ENCODE measurements at regions not wholly inside any gene's neighbourhood (a gene's known extent, or its start where the extent isn't known, plus 50 kb on each side); places are given as distances from the start of the nearest gene placed in this dataset.

DNA sequence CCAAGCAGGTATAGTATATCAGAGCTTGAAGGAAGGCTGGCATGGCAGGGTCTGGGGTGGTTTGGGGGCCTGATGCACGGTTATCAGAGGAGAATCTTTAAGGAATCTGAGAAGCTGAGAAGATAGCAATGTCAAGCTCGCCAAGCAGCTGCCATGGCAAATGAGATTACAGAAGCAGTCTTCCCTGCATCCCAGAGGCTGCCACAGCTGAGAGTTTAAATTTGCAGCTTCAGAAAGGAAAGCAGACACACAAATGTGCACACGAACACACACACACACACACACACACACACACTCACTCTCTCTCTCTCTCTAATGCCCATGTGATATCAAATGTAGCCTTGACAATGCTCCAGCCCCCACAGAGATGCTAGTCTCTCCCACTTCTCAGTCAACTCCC lies 79.0 kb upstream of the TNC start:
- TF ChIP-seq, protein P1, sequence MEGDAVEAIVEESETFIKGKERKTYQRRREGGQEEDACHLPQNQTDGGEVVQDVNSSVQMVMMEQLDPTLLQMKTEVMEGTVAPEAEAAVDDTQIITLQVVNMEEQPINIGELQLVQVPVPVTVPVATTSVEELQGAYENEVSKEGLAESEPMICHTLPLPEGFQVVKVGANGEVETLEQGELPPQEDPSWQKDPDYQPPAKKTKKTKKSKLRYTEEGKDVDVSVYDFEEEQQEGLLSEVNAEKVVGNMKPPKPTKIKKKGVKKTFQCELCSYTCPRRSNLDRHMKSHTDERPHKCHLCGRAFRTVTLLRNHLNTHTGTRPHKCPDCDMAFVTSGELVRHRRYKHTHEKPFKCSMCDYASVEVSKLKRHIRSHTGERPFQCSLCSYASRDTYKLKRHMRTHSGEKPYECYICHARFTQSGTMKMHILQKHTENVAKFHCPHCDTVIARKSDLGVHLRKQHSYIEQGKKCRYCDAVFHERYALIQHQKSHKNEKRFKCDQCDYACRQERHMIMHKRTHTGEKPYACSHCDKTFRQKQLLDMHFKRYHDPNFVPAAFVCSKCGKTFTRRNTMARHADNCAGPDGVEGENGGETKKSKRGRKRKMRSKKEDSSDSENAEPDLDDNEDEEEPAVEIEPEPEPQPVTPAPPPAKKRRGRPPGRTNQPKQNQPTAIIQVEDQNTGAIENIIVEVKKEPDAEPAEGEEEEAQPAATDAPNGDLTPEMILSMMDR (IDR thresholded peaks at IDR 0.05; ENCODE audit: control insufficient read depth, insufficient read depth, low read depth, low read length, missing control alignments) = no peak
- DNase-seq (ENCODE audit: low read depth) = no peak
- no peak overlapping the region for H3K4me3 ChIP-seq (ENCODE audit: control insufficient read depth, low read depth, low read length)

DNA sequence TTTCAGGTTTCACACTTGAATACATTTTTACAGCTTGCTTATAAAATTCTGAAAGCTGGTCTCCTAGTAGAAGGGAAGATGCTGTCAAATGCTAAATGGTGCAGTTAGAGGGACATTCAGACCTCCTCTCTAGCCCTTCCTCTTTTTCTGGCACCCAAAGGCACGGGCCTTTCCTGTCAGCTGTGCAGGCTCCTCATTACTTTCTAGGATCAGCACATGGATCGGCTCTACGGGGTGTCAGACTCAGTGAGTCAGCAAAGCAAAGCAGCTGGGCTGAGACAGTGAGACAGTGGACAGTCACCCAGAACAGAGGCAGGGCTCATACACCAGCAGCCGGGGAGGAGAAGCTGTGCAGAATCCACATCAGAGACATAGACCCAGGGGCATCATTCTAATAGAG lies 80.0 kb upstream of the TNC start:
- H3K4me3 ChIP-seq (ENCODE audit: control insufficient read depth, low read depth, low read length) = no peak overlapping the region
- no peak for DNase-seq (ENCODE audit: low read depth)
- TF ChIP-seq, protein P1 (IDR thresholded peaks at IDR 0.05; ENCODE audit: control insufficient read depth, insufficient read depth, low read depth, low read length, missing control alignments) = no peak

DNA sequence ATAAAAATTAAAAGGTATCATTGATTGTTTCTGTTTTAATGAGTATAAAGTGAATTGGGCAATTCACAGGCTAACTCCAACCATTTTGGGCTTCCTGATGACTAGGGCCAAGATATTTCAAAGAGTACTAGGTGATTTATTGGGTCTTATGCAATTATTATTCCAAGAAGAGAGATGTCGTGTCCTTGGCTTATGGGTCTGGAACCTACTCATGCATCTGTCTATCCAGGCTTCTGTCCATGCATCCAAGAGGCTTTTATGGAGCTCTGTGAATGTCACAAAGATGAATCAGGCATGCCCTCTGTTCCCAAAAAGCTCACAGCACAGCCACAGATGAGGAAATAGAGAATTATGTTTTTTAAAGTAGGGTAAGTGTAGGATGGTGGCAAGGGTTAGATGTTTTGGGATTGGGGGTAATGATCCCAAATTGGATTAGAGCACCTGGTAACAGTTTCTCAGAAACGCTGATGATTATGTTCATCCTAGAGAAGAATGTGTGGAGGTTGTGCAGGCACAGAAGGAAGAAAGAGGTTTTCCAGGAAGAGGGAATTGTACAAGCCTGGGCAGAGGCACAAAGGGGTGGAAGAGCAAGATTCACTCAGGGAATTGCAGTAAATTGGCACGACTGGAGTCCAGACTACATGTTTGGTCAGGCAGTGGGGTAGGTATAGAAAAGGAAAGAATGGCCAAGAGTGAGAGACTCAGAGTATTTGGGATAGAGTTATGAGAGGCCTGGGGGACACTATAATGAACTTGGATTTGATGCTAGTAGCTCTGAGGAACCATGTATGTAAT lies 83.0 kb upstream of the TNC start:
- TF ChIP-seq, protein P1 (IDR thresholded peaks at IDR 0.05; ENCODE audit: control insufficient read depth, insufficient read depth, low read depth, low read length, missing control alignments) = no peak
- H3K4me3 ChIP-seq (ENCODE audit: control insufficient read depth, low read depth, low read length) = no peak overlapping the region
- peak; percentile 86 for DNase-seq (ENCODE audit: low read depth)

DNA sequence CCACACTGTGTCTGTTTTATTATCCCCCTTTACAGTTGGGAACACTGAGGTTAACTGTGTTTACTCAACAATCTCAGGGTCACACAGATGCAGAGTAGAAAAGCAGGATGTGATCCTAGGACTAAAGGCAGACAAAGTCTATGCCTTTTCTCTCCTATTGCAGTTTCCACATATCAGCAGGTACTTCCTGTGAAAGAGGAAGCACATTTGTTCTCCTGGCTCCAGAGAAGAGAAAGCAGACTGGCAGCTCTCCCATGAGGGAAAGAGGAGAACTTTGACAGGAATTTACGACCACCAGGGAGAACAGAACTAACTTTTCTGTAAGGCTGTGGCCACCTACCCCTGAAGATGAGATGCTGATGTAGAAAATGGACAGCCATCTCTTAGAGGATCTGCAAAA lies 84.2 kb upstream of the TNC start:
- H3K4me3 ChIP-seq (ENCODE audit: control insufficient read depth, low read depth, low read length) = no peak overlapping the region
- TF ChIP-seq, protein P1 (IDR thresholded peaks at IDR 0.05; ENCODE audit: control insufficient read depth, insufficient read depth, low read depth, low read length, missing control alignments) = no peak
- no peak for DNase-seq (ENCODE audit: low read depth)

DNA sequence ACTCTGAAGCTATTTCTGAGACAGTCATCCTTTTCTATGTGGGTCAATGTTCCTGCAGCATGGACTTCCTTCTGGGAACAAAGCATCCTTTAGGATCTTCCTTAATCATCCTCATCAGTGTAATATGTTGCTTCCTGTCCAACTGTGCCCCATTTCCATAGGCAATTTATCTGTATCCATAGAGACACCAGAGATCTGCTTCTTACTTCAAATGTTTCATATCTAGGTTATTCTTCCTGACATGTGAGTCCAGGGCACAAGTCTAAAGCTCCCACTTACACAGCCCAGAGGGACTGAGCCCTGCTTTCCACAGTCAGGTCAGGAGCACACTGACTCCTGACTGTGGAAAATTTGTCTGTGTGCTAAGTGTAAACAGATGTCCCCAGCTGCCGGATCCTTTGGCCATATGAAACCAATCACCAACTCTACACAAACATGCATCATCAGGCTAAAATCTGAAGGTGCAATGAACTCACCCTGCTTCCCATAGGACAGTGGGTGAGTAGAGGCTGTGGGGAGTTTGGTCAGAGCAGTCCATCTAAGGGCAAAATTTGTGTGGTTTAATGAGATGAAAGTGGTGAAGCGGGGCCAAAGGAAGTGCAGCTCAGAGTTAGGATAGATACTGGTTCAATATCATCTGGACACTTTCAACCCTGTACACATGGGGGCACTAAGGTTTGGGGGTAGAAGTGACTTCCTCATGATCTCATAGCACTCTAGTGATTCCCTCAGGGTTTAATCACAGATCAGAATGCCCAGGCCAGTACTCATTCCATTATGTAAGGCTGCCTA lies 85.2 kb upstream of the TNC start:
- H3K4me3 ChIP-seq (ENCODE audit: control insufficient read depth, low read depth, low read length) = no peak overlapping the region
- TF ChIP-seq, protein P1 (IDR thresholded peaks at IDR 0.05; ENCODE audit: control insufficient read depth, insufficient read depth, low read depth, low read length, missing control alignments) = no peak
- DNase-seq (ENCODE audit: low read depth) = peak; percentile 86

DNA sequence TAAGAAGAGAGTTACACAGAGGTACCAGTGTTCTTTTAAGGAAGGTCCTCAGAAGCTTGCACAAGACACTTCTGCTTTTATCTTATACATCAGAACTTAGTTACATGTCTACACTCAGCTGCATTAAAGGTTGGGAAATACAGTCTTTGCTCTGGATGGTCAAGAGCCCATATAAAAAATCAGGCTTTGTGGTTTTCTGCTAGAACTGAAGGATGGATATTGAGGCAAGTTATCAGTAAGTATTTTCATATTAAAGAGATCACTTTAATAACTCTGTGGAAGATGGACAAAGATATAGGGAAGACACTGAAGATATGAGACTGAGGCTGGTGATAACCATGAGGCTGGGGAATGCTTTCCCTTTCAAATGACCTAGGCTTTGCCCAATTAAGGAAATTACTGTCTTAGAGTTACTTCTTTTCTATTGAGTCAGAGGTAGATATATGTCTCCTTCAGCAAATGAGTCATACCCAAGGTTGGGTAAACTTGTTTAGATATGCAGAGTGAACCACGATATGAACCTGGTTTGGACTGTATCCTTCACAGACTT lies 87.0 kb upstream of the TNC start:
- TF ChIP-seq, protein P1 (IDR thresholded peaks at IDR 0.05; ENCODE audit: control insufficient read depth, insufficient read depth, low read depth, low read length, missing control alignments) = no peak
- no peak overlapping the region for H3K4me3 ChIP-seq (ENCODE audit: control insufficient read depth, low read depth, low read length)
- peak; percentile 59 for DNase-seq (ENCODE audit: low read depth)

Data from AG09309 (cell line).